ENCODE measurements at regions not wholly inside any gene's neighbourhood (a gene's known extent, or its start where the extent isn't known, plus 50 kb on each side); places are given as distances from the start of the nearest gene placed in this dataset.

- Mint-ChIP-seq H3K4me1 (ENCODE audit: low read depth) (no peaks in the 10 kb centered on the region), H3K27ac (no peak overlapping the region), H3K4me3 (no peak overlapping the region), H3K27me3 (ENCODE audit: low read depth) (no peaks in the 10 kb centered on the region), H3K36me3 (ENCODE audit: low read depth) (no peaks in the 10 kb centered on the region), H3K9me3 (peaks cover 13% of the 10 kb centered on the region)
- DNase-seq (ENCODE audit: low spot score) = no peak
Measured at GRCh38 chr5:103927739-103928138, 365.1 kb upstream of the NUDT12 start.

- H3K4me1 Mint-ChIP-seq (ENCODE audit: low read depth) = no peaks in the 10 kb centered on the region
- H3K36me3 Mint-ChIP-seq (ENCODE audit: low read depth) = no peaks in the 10 kb centered on the region
- no peak overlapping the region for H3K4me3 Mint-ChIP-seq
- no peak for DNase-seq (ENCODE audit: low spot score)
- no peak overlapping the region for H3K27ac Mint-ChIP-seq
- H3K27me3 Mint-ChIP-seq (ENCODE audit: low read depth) = no peaks in the 10 kb centered on the region
- H3K9me3 Mint-ChIP-seq = peaks cover 11% of the 10 kb centered on the region
Measured at GRCh38 chr5:103923616-103924168, 361.1 kb upstream of the NUDT12 start.

GRCh38 chr5:103919506-103919905 is 356.9 kb upstream of the NUDT12 start:
- Mint-ChIP-seq H3K27ac (no peak overlapping the region), H3K9me3 (no peaks in the 10 kb centered on the region), H3K27me3 (ENCODE audit: low read depth) (no peaks in the 10 kb centered on the region), H3K4me3 (no peak overlapping the region), H3K4me1 (ENCODE audit: low read depth) (no peaks in the 10 kb centered on the region), H3K36me3 (ENCODE audit: low read depth) (no peaks in the 10 kb centered on the region)
- no peak for DNase-seq (ENCODE audit: low spot score)

GRCh38 chr5:103918668-103919367 is 356.2 kb upstream of the NUDT12 start:
- no peak overlapping the region for H3K27ac Mint-ChIP-seq
- H3K36me3 Mint-ChIP-seq (ENCODE audit: low read depth) = no peaks in the 10 kb centered on the region
- H3K4me3 Mint-ChIP-seq = no peak overlapping the region
- no peaks in the 10 kb centered on the region for H3K27me3 Mint-ChIP-seq (ENCODE audit: low read depth)
- no peaks in the 10 kb centered on the region for H3K9me3 Mint-ChIP-seq
- H3K4me1 Mint-ChIP-seq (ENCODE audit: low read depth) = no peaks in the 10 kb centered on the region
- no peak for DNase-seq (ENCODE audit: low spot score)

GRCh38 chr5:103915081-103915480 is 352.5 kb upstream of the NUDT12 start:
- no peak overlapping the region for H3K27ac Mint-ChIP-seq

GRCh38 chr5:103910786-103911185 is 348.2 kb upstream of the NUDT12 start:
- Mint-ChIP-seq H3K4me1 (ENCODE audit: low read depth) (no peaks in the 10 kb centered on the region), H3K4me3 (no peak overlapping the region), H3K36me3 (ENCODE audit: low read depth) (no peaks in the 10 kb centered on the region), H3K27ac (no peak overlapping the region), H3K9me3 (no peaks in the 10 kb centered on the region), H3K27me3 (ENCODE audit: low read depth) (no peaks in the 10 kb centered on the region)
- no peak for DNase-seq (ENCODE audit: low spot score)

More at GRCh38 chr5:103915081-103915480, 352.5 kb upstream of the NUDT12 start:
- Mint-ChIP-seq H3K36me3 (ENCODE audit: low read depth) (no peaks in the 10 kb centered on the region), H3K4me1 (ENCODE audit: low read depth) (no peaks in the 10 kb centered on the region), H3K9me3 (no peaks in the 10 kb centered on the region), H3K4me3 (no peak overlapping the region), H3K27me3 (ENCODE audit: low read depth) (no peaks in the 10 kb centered on the region)
- DNase-seq (ENCODE audit: low spot score) = no peak

- no peak overlapping the region for H3K4me3 Mint-ChIP-seq
- no peaks in the 10 kb centered on the region for H3K27me3 Mint-ChIP-seq (ENCODE audit: low read depth)
- no peaks in the 10 kb centered on the region for H3K9me3 Mint-ChIP-seq
- no peaks in the 10 kb centered on the region for H3K36me3 Mint-ChIP-seq (ENCODE audit: low read depth)
- H3K27ac Mint-ChIP-seq = no peak overlapping the region
- no peak for DNase-seq (ENCODE audit: low spot score)
- no peaks in the 10 kb centered on the region for H3K4me1 Mint-ChIP-seq (ENCODE audit: low read depth)
Measured at GRCh38 chr5:103910011-103910410, 347.4 kb upstream of the NUDT12 start.

- Mint-ChIP-seq H3K4me3 (no peak overlapping the region), H3K4me1 (ENCODE audit: low read depth) (no peaks in the 10 kb centered on the region), H3K27me3 (ENCODE audit: low read depth) (no peaks in the 10 kb centered on the region), H3K36me3 (ENCODE audit: low read depth) (no peaks in the 10 kb centered on the region), H3K9me3 (peaks cover 2% of the 10 kb centered on the region), H3K27ac (no peak overlapping the region)
- no peak for DNase-seq (ENCODE audit: low spot score)
Measured at GRCh38 chr5:103909391-103909790, 346.8 kb upstream of the NUDT12 start.

GRCh38 chr5:103908336-103909080 is 345.9 kb upstream of the NUDT12 start:
- Mint-ChIP-seq H3K27ac (no peak overlapping the region), H3K36me3 (ENCODE audit: low read depth) (no peaks in the 10 kb centered on the region), H3K27me3 (ENCODE audit: low read depth) (no peaks in the 10 kb centered on the region), H3K9me3 (peaks cover 3% of the 10 kb centered on the region), H3K4me1 (ENCODE audit: low read depth) (no peaks in the 10 kb centered on the region), H3K4me3 (no peak overlapping the region)
- no peak for DNase-seq (ENCODE audit: low spot score)

- Mint-ChIP-seq H3K9me3 (peaks cover 6% of the 10 kb centered on the region), H3K4me1 (ENCODE audit: low read depth) (no peaks in the 10 kb centered on the region)
Measured at GRCh38 chr5:103907001-103907400, 344.4 kb upstream of the NUDT12 start.

GRCh38 chr5:103904651-103905050 is 342.1 kb upstream of the NUDT12 start:
- Mint-ChIP-seq H3K4me1 (ENCODE audit: low read depth) (no peaks in the 10 kb centered on the region), H3K4me3 (no peak overlapping the region), H3K27me3 (ENCODE audit: low read depth) (no peaks in the 10 kb centered on the region), H3K27ac (no peak overlapping the region), H3K9me3 (peaks cover 17% of the 10 kb centered on the region), H3K36me3 (ENCODE audit: low read depth) (no peaks in the 10 kb centered on the region)
- DNase-seq (ENCODE audit: low spot score) = no peak

More at GRCh38 chr5:103907001-103907400, 344.4 kb upstream of the NUDT12 start:
- DNase-seq (ENCODE audit: low spot score) = no peak
- no peaks in the 10 kb centered on the region for H3K36me3 Mint-ChIP-seq (ENCODE audit: low read depth)
- H3K27me3 Mint-ChIP-seq (ENCODE audit: low read depth) = no peaks in the 10 kb centered on the region
- no peak overlapping the region for H3K27ac Mint-ChIP-seq
- no peak overlapping the region for H3K4me3 Mint-ChIP-seq

- no peak for DNase-seq (ENCODE audit: low spot score)
Measured at GRCh38 chr5:103902893-103903292, 340.3 kb upstream of the NUDT12 start.

GRCh38 chr5:103901885-103902284 is 339.3 kb upstream of the NUDT12 start:
- no peak for DNase-seq (ENCODE audit: low spot score)
- no peak overlapping the region for H3K27ac Mint-ChIP-seq
- H3K4me3 Mint-ChIP-seq = no peak overlapping the region
- H3K4me1 Mint-ChIP-seq (ENCODE audit: low read depth) = no peaks in the 10 kb centered on the region
- no peaks in the 10 kb centered on the region for H3K27me3 Mint-ChIP-seq (ENCODE audit: low read depth)
- peaks cover 23% of the 10 kb centered on the region for H3K9me3 Mint-ChIP-seq
- H3K36me3 Mint-ChIP-seq (ENCODE audit: low read depth) = no peaks in the 10 kb centered on the region

More at GRCh38 chr5:103902893-103903292, 340.3 kb upstream of the NUDT12 start:
- Mint-ChIP-seq H3K36me3 (ENCODE audit: low read depth) (no peaks in the 10 kb centered on the region), H3K27ac (no peak overlapping the region), H3K4me1 (ENCODE audit: low read depth) (no peaks in the 10 kb centered on the region), H3K27me3 (ENCODE audit: low read depth) (no peaks in the 10 kb centered on the region), H3K4me3 (no peak overlapping the region), H3K9me3 (peaks cover 23% of the 10 kb centered on the region)

- H3K4me3 Mint-ChIP-seq = no peak overlapping the region
- H3K27me3 Mint-ChIP-seq (ENCODE audit: low read depth) = no peaks in the 10 kb centered on the region
- H3K4me1 Mint-ChIP-seq (ENCODE audit: low read depth) = no peaks in the 10 kb centered on the region
- H3K9me3 Mint-ChIP-seq = peaks cover 13% of the 10 kb centered on the region
- DNase-seq (ENCODE audit: low spot score) = no peak
- H3K36me3 Mint-ChIP-seq (ENCODE audit: low read depth) = no peaks in the 10 kb centered on the region
- no peak overlapping the region for H3K27ac Mint-ChIP-seq
Measured at GRCh38 chr5:103896593-103896992, 334.0 kb upstream of the NUDT12 start.

Measured in T-helper 2 cell treated with Interferon-gamma antibody and Interleukin-4, amounts not matched to agents 5 μg/mL and 100 μg/mL, for 36 hours (primary cell).